WTC11 (cell line): ENCODE measurements at regions not wholly inside any gene's neighbourhood (a gene's known extent, or its start where the extent isn't known, plus 50 kb on each side); places are given as distances from the start of the nearest gene placed in this dataset.

Experiments used
- ATAC-seq: fragments of 200-7000 bp; cut with Tn5 transposase; 2 replicates; pipeline ENCODE4 v1.10.0; 2021; ENCODE audit warnings: mild to moderate bottlenecking, moderate library complexity
- CTCF ChIA-PET: fragments of 300-600 bp; sonication (Branson Sonifier 250); formaldehyde crosslinking; loops from one replicate; lab custom pipeline; 2021; ENCODE audit warnings: antibody characterized with exemption; lab: Charles Lee
- POLR2A ChIA-PET: fragments of 350-600 bp; sonication (Branson Sonifier 250); formaldehyde crosslinking; loops from one replicate; lab custom pipeline; 2021; ENCODE audit warnings: antibody characterized with exemption; lab: Charles Lee
- DNase-seq: peaks from one replicate; pipeline ENCODE4 v3.0.0; 2021; ENCODE audit warnings: low spot score
- H3K27ac Mint-ChIP-seq: 2 replicates; pipeline ENCODE4 v1.8.0; 2021; ENCODE audit warnings: mixed read lengths
- H3K27me3 Mint-ChIP-seq: 2 replicates; pipeline ENCODE4 v1.8.0; 2021; ENCODE audit warnings: low read depth, mild to moderate bottlenecking, moderate library complexity, mixed read lengths
- H3K36me3 Mint-ChIP-seq: 2 replicates; pipeline ENCODE4 v1.8.0; 2021; ENCODE audit warnings: mixed read lengths
- H3K4me1 Mint-ChIP-seq: 2 replicates; pipeline ENCODE4 v1.8.0; 2022; ENCODE audit warnings: mixed read lengths
- H3K4me3 Mint-ChIP-seq: 2 replicates; pipeline ENCODE4 v1.8.0; 2021; ENCODE audit warnings: mild to moderate bottlenecking, moderate library complexity, mixed read lengths
- H3K9me3 Mint-ChIP-seq: 2 replicates; pipeline ENCODE4 v1.8.0; 2021; ENCODE audit warnings: mixed read lengths
- CBFB ChIP-seq: sonication (generic); formaldehyde crosslinking; IDR thresholded peaks from 2 replicates; pipeline ENCODE4 v1.8.1; 2022; ENCODE audit warnings: mild to moderate bottlenecking, low read depth, missing genetic modification reagents
- CREB1 ChIP-seq: sonication (generic); formaldehyde crosslinking; IDR thresholded peaks from 2 replicates; pipeline ENCODE4 v1.8.0; 2023; ENCODE audit warnings: mild to moderate bottlenecking, missing genetic modification reagents
- ETV6 ChIP-seq: sonication (generic); formaldehyde crosslinking; IDR thresholded peaks from 2 replicates; pipeline ENCODE4 v1.8.1; 2022; ENCODE audit warnings: mild to moderate bottlenecking, missing genetic modification reagents
- FOXJ3 ChIP-seq: sonication (generic); formaldehyde crosslinking; IDR thresholded peaks from 2 replicates; pipeline ENCODE4 v1.9.0; 2021; ENCODE audit warnings: missing genetic modification reagents, mild to moderate bottlenecking, borderline replicate concordance
- FOXK1 ChIP-seq: sonication (generic); formaldehyde crosslinking; IDR thresholded peaks from 2 replicates; pipeline ENCODE4 v1.8.0; 2022; ENCODE audit warnings: mild to moderate bottlenecking, moderate library complexity, missing genetic modification reagents
- GABPB1 ChIP-seq: sonication (generic); formaldehyde crosslinking; IDR thresholded peaks from 2 replicates; pipeline ENCODE4 v1.8.1; 2023; ENCODE audit warnings: mild to moderate bottlenecking, missing genetic modification reagents
- GTF2I ChIP-seq: fragments of 250-450 bp; sonication (Bioruptor Pico); conservative IDR thresholded peaks from 2 replicates; pipeline ENCODE4 v1.4.0; 2021; ENCODE audit warnings: mild to moderate bottlenecking
- HMGXB4 ChIP-seq: sonication (generic); formaldehyde crosslinking; IDR thresholded peaks from 2 replicates; pipeline ENCODE4 v1.8.1; 2023; ENCODE audit warnings: mild to moderate bottlenecking, moderate library complexity, missing genetic modification reagents
- MXD4 ChIP-seq: fragments of 250-450 bp; sonication (Bioruptor Pico); IDR thresholded peaks from 2 replicates; pipeline ENCODE4 v1.8.0; 2021; ENCODE audit warnings: mild to moderate bottlenecking, moderate library complexity, borderline replicate concordance
- MYBL2 ChIP-seq: sonication (generic); formaldehyde crosslinking; IDR thresholded peaks from 2 replicates; pipeline ENCODE4 v1.8.1; 2023; ENCODE audit warnings: mild to moderate bottlenecking, moderate library complexity, missing genetic modification reagents
- RELA ChIP-seq: sonication (generic); formaldehyde crosslinking; IDR thresholded peaks from 2 replicates; pipeline ENCODE4 v1.8.1; 2022; ENCODE audit warnings: missing genetic modification reagents, mild to moderate bottlenecking, borderline replicate concordance
- SP1 ChIP-seq: sonication (generic); formaldehyde crosslinking; conservative IDR thresholded peaks from 2 replicates; pipeline ENCODE4 v1.8.1; 2022; ENCODE audit warnings: missing genetic modification reagents
- ZBTB21 ChIP-seq: sonication (generic); formaldehyde crosslinking; IDR thresholded peaks from 2 replicates; pipeline ENCODE4 v1.8.1; 2023; ENCODE audit warnings: mild to moderate bottlenecking, missing genetic modification reagents, borderline replicate concordance
- ZBTB43 ChIP-seq: sonication (generic); formaldehyde crosslinking; IDR thresholded peaks from 2 replicates; pipeline ENCODE4 v1.8.1; 2023; ENCODE audit warnings: mild to moderate bottlenecking, missing genetic modification reagents
- ZNF138 ChIP-seq: sonication (generic); formaldehyde crosslinking; conservative IDR thresholded peaks from 2 replicates; pipeline ENCODE4 v1.8.1; 2022; ENCODE audit warnings: mild to moderate bottlenecking, moderate library complexity, missing genetic modification reagents
- ZNF281 ChIP-seq: sonication (generic); formaldehyde crosslinking; IDR thresholded peaks from 2 replicates; pipeline ENCODE4 v1.8.0; 2023; ENCODE audit warnings: mild to moderate bottlenecking, missing genetic modification reagents
- ZNF416 ChIP-seq: fragments of 250-450 bp; sonication (Bioruptor Pico); IDR thresholded peaks from 2 replicates; pipeline ENCODE4 v1.9.0; 2021; ENCODE audit warnings: mild to moderate bottlenecking, inconsistent platforms
- TF ChIP-seq, protein P1 (sequence below): sonication (generic); formaldehyde crosslinking; IDR thresholded peaks from 2 replicates; pipeline ENCODE4 v1.8.1; 2022; ENCODE audit warnings: low read depth, missing genetic modification reagents, borderline replicate concordance
- TF ChIP-seq, protein P2 (sequence below): sonication (generic); formaldehyde crosslinking; IDR thresholded peaks from 2 replicates; pipeline ENCODE4 v1.8.1; 2022; ENCODE audit warnings: low read depth, mild to moderate bottlenecking, moderate library complexity, missing genetic modification reagents, borderline replicate concordance
- TF ChIP-seq, protein P3 (sequence below): sonication (generic); formaldehyde crosslinking; IDR thresholded peaks from 2 replicates; pipeline ENCODE4 v1.8.1; 2023; ENCODE audit warnings: mild to moderate bottlenecking, missing genetic modification reagents, borderline replicate concordance

- Mint-ChIP-seq H3K27me3 (peaks cover 18% of the 10 kb centered on the region), H3K36me3 (no peaks in the 10 kb centered on the region), H3K4me3 (no peak overlapping the region), H3K4me1 (peaks cover 4% of the 10 kb centered on the region; the same call in 1 of the 2 replicates), H3K27ac (no peak overlapping the region), H3K9me3 (peaks cover 9% of the 10 kb centered on the region)
- CTCF ChIA-PET, result interaction anchor here (1.1 to 3.4 kb wide), 7 partner anchors 15 to 315 kb away, joined by 3 to 46 read pairs (median 13); partner anchors contain the start of gene LSG1
- ATAC-seq (no peak), DNase-seq (no peak)
- POLR2A ChIA-PET, result interaction anchor here (1.4 kb wide), 1 partner anchor 304 kb away, joined by 4 read pairs; no protein-coding TSS in a partner anchor
- TF ChIP-seq CBFB, result no peak
- TF ChIP-seq, protein P1, sequence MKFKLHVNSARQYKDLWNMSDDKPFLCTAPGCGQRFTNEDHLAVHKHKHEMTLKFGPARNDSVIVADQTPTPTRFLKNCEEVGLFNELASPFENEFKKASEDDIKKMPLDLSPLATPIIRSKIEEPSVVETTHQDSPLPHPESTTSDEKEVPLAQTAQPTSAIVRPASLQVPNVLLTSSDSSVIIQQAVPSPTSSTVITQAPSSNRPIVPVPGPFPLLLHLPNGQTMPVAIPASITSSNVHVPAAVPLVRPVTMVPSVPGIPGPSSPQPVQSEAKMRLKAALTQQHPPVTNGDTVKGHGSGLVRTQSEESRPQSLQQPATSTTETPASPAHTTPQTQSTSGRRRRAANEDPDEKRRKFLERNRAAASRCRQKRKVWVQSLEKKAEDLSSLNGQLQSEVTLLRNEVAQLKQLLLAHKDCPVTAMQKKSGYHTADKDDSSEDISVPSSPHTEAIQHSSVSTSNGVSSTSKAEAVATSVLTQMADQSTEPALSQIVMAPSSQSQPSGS (CRISPR knock-in tag), result no peak
- TF ChIP-seq, protein P2, sequence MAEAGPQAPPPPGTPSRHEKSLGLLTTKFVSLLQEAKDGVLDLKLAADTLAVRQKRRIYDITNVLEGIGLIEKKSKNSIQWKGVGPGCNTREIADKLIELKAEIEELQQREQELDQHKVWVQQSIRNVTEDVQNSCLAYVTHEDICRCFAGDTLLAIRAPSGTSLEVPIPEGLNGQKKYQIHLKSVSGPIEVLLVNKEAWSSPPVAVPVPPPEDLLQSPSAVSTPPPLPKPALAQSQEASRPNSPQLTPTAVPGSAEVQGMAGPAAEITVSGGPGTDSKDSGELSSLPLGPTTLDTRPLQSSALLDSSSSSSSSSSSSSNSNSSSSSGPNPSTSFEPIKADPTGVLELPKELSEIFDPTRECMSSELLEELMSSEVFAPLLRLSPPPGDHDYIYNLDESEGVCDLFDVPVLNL (CRISPR knock-in tag), result no peak
- TF ChIP-seq GTF2I (CRISPR knock-in tag), result no peak
- no peak for TF ChIP-seq ETV6 (CRISPR knock-in tag)
- TF ChIP-seq FOXJ3, result no peak
- TF ChIP-seq CREB1, result no peak
- no peak for TF ChIP-seq RELA (CRISPR knock-in tag)
- no peak for TF ChIP-seq SP1
Observed at GRCh38 chr3:194986208-194987043, 284.5 kb downstream of the XXYLT1 start.

DNA sequence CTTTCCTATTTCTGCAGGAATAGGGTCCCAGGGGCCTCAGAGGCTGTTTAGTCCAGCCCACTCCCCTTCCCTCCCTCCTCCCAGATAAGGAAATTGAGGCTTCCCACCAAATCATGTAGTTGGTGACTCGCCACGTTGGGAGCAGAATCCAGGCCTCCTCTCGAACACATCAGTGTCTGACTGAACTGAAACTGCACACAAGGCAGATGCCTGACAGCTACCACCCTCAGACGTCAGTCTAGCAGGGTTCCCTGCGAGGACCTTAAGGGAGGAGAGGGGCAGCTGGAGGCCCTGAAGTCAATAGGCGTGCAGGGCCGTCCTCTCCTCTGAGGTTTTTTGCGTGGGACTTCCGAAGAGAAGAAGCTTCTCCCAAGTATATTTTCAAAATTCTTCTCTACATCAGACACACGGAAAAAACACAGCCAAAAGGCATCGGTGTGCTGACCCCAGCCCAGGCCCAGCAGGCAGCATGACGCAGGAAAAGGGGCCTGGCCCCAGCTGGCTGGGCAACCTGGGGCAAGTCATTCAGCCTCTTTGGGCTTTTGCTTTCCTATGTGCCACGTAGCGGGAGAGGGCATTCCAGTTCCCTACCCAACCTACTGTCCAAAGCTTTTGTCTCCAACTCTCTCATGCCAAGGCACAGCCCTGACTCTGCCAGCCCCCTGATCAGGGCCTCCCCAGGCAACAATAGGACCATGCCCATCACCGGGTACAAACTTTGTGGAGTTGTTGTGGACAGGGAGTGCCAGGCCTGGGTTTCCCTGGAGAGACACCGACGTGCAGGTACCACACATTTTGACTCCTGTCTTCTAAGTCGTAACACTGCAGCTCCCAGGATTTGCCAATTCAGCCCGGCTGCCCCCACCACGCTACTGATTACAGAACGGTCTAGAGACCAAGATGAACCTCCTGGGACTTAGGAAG lies 283.1 kb downstream of the XXYLT1 start:
- peaks cover 4% of the 10 kb centered on the region; the same call in 1 of the 2 replicates for H3K4me1 Mint-ChIP-seq
- ChIA-PET POLR2A (no interaction called here), CTCF (interaction anchor here (0.6 to 1.7 kb wide), 3 partner anchors 301 to 467 kb away, joined by 3 to 7 read pairs (median 3); no protein-coding TSS in a partner anchor)
- H3K4me3 Mint-ChIP-seq, result no peak overlapping the region
- no peaks in the 10 kb centered on the region for H3K36me3 Mint-ChIP-seq
- H3K27ac Mint-ChIP-seq, result no peak overlapping the region
- peaks cover 16% of the 10 kb centered on the region for H3K27me3 Mint-ChIP-seq
- DNase-seq, result no peak
- no peaks in the 10 kb centered on the region for H3K9me3 Mint-ChIP-seq
- ATAC-seq, result no peak
- no peak for TF ChIP-seq SP1
- no peak for TF ChIP-seq ZBTB43 (CRISPR knock-in tag)
- TF ChIP-seq ZNF138 (CRISPR knock-in tag), result no peak
- no peak for TF ChIP-seq ZBTB21
- TF ChIP-seq MXD4 (CRISPR knock-in tag), result no peak
- TF ChIP-seq HMGXB4, result no peak
- no peak for TF ChIP-seq ZNF416 (CRISPR knock-in tag)
- no peak for TF ChIP-seq ZNF281
- no peak for TF ChIP-seq GABPB1 (CRISPR knock-in tag)
- TF ChIP-seq, protein P3, sequence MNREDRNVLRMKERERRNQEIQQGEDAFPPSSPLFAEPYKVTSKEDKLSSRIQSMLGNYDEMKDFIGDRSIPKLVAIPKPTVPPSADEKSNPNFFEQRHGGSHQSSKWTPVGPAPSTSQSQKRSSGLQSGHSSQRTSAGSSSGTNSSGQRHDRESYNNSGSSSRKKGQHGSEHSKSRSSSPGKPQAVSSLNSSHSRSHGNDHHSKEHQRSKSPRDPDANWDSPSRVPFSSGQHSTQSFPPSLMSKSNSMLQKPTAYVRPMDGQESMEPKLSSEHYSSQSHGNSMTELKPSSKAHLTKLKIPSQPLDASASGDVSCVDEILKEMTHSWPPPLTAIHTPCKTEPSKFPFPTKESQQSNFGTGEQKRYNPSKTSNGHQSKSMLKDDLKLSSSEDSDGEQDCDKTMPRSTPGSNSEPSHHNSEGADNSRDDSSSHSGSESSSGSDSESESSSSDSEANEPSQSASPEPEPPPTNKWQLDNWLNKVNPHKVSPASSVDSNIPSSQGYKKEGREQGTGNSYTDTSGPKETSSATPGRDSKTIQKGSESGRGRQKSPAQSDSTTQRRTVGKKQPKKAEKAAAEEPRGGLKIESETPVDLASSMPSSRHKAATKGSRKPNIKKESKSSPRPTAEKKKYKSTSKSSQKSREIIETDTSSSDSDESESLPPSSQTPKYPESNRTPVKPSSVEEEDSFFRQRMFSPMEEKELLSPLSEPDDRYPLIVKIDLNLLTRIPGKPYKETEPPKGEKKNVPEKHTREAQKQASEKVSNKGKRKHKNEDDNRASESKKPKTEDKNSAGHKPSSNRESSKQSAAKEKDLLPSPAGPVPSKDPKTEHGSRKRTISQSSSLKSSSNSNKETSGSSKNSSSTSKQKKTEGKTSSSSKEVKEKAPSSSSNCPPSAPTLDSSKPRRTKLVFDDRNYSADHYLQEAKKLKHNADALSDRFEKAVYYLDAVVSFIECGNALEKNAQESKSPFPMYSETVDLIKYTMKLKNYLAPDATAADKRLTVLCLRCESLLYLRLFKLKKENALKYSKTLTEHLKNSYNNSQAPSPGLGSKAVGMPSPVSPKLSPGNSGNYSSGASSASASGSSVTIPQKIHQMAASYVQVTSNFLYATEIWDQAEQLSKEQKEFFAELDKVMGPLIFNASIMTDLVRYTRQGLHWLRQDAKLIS (CRISPR knock-in tag), result no peak
- no peak for TF ChIP-seq FOXK1 (CRISPR knock-in tag)
- no peak for TF ChIP-seq MYBL2 (CRISPR knock-in tag)
